Dedifferentiated amniotic fluid mesenchymal stem cell (primary cell): ENCODE measurements at regions not wholly inside any gene's neighbourhood (a gene's known extent, or its start where the extent isn't known, plus 50 kb on each side); places are given as distances from the start of the nearest gene placed in this dataset.

Experiments
- DNase-seq: peaks from one replicate; pipeline ENCODE4 v3.0.0-alpha.2; 2016; ENCODE audit errors: extremely low spot score

- no peak for DNase-seq
These were observed 59.4 kb upstream of the ASIC2 start for GRCh38 chr17:33352526-33352925.

- DNase-seq: no peak
These were observed 63.2 kb upstream of the ASIC2 start for GRCh38 chr17:33356266-33356665.

- no peak for DNase-seq
These were observed 70.4 kb upstream of the ASIC2 start for GRCh38 chr17:33363475-33363874.

- no peak for DNase-seq
These were observed 73.9 kb upstream of the ASIC2 start for GRCh38 chr17:33366960-33367359.

DNA sequence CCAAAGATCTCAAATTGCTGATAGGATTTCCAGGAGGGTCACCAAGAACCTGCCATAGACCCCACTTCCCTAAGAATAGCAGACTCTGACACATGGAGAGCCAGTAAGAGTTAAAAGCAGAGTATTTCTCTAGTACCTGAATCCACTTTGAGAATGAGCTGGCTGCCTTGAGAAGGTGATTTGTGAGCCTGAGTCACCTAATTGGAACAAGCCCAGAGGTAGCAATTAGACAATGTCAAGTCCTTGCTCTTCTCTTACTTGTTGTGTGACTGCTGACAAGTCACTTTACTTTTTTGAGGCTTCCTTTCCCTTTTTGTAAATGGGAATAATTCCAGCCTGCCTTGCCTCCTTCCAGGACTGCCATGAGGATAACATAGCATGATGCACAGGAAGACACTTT lies 76.1 kb upstream of the ASIC2 start:
- DNase-seq: no peak

DNA sequence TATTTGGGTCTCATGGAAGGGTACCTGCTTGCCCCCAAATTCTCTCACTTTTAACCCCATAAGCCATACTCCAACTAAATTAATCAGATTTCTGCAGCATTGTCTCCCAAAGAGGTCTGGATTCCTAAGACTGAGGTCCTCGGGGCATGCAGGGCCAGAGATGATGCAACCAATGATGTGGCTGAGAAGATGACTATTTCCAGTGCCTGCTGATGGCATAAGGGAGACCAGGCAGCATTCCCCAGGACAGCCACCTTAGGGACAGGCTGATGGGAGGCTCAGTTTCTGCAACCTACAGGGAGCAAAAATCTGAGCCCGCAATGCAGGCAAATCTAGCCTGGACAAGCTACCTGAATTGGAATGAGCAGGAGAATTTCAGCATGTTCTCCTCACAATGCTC lies 76.8 kb upstream of the ASIC2 start:
- DNase-seq: no peak

GRCh38 chr17:33370401-33370800 lies 77.3 kb upstream of the ASIC2 start:
- no peak for DNase-seq

GRCh38 chr17:33371377-33371776 lies 78.3 kb upstream of the ASIC2 start:
- no peak for DNase-seq

DNA sequence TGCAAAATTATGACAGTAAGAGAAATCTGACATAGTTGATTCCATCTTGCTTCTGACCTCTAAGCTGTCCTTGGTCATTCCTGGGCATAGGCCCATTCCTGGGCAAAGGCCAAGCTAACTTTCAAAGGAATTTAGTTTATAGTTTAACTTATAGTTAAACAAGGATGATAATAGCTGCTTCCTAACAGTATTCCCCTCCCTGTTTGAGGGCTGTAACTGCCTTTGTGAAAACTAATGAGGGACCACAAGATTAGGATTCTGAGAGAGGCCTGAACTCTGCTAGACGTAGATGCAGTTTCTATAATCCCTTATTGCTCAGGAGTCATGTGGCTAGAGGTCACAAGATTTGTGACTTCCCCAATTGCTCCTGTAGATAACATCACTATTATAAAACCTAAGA lies 80.2 kb upstream of the ASIC2 start:
- no peak for DNase-seq

- DNase-seq: no peak
These were observed 82.0 kb upstream of the ASIC2 start for GRCh38 chr17:33375103-33375502.

GRCh38 chr17:33375783-33376182 lies 82.7 kb upstream of the ASIC2 start:
- DNase-seq: no peak

DNA sequence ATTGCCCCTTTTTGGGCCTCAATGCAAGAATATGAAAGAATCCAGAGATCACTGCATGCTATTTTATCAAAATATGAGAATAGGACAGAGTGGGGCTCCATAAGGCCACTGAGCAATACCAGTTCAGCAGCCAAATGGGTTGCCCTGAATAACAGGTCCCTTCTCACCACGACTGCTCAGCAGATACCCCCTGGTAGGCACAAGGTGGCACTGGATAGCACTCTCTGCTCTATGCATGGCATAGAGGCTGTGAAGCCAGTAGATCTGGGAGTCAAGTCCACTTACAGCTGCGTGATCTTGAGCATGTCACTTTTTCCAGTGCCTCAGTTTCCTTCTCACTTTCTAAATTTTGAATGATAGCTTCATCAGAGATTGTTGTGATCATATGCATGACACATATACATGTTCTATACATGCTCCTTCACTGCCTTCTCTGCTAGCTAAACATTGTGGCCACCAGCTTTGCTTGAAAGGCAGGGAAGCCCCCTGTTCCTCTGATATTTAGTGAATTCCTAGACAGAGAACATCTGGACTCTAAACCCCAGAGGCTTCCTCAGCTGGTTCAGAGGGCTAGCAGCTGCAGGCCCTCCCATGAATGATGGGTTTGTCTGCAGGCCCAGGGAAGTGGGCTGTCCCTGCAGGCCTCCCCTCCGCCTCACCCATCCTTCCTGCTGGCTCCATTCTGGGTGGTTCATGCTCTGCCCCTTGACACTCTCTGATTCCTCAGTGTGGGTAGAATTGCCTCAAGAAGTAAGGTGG lies 84.9 kb upstream of the ASIC2 start:
- DNase-seq: no peak

- DNase-seq: no peak
These were observed 88.1 kb upstream of the ASIC2 start for GRCh38 chr17:33381201-33381600.

DNA sequence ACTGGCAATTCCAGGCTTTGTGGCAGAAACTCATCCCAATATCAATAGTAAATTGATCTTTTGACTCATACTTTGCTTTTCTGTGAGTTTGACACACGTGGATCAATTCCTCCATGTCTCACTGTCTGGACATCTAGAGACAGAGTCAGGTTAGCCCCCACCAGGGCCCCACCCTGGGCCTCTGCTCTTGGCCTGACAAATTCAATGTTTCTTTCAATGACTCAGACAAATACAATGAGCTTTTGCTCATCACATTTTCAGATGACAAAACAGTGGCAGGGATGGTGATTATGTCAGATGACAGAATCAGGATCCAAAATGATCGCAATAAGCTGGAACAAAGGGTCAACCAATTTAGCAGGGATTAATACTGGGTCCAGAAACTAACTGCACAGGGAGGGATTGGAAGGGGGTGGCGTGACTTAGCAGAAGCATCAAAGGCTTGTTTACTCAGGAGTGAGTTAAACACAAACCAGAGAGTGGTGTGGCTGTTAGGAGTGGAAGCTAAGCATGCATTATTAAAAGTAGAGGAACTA lies 90.5 kb upstream of the ASIC2 start:
- DNase-seq: no peak

DNA sequence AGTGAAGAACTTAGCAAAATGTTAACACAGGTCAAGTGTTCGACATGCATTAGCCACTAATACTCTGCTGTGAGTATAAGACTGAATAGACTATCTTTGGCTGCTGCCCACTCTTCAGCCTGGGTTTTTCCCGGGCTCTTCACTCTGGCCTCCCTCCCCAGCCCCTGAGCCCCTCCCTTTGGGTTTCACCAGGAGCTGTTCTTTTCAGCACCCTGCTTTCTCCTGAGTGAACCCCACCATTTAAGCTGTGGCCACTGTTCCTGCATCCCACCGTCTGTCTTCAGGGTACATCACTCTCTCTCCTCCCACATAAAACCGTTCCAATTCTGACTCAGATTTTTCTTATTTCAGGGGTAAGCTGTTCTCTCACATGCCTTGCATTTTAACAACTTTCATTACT lies 92.0 kb upstream of the ASIC2 start:
- no peak for DNase-seq

- no peak for DNase-seq
These were observed 92.6 kb upstream of the ASIC2 start for GRCh38 chr17:33385713-33386112.

DNA sequence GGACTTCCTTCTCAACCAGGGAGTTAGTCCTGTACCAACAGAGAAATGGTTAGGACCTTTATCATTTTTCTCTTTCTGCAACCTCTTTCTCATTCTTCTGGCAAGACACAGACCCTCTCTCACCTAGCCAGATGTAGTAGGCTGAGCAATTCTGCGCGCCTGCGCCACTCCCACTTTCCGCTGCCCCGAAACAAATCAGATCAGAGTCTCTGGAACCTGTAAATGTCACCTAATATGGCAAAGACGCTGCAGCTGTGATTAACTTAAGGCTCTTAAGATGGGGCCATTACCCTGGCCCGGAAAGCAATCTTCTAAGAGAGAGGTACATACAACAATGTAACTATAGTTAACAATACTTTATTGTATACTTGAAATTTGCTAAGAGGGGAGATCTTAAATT lies 94.3 kb upstream of the ASIC2 start:
- no peak for DNase-seq

DNA sequence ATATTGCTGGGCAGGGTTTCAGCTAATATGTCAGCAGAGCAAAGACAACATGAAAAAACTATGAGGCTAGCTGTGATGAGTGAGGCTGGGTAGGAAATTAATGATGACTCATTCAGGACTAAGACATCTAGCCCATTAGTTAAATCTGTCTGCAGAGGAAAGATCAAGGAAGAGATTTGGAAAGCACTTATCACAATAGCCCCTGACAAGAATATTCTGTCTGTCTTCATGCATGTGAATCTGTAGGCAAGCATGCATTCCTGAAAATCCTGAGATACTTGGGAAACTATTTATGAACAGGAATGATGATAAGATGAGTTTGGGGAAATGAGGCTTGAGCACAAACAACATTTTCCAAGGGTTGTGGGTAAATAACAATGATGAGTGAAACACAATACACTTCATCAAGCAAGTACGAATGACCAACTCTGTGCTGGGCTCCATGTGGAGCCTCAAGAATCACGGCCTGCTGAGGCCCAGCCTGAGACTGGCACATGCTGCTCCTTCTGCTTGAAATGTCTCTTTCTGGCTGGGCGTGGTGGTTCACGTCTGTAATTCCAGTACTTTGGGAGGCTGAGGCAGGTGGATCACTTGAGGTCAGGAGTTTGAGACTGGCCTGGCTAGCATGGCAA lies 96.5 kb upstream of the ASIC2 start:
- DNase-seq: no peak

DNA sequence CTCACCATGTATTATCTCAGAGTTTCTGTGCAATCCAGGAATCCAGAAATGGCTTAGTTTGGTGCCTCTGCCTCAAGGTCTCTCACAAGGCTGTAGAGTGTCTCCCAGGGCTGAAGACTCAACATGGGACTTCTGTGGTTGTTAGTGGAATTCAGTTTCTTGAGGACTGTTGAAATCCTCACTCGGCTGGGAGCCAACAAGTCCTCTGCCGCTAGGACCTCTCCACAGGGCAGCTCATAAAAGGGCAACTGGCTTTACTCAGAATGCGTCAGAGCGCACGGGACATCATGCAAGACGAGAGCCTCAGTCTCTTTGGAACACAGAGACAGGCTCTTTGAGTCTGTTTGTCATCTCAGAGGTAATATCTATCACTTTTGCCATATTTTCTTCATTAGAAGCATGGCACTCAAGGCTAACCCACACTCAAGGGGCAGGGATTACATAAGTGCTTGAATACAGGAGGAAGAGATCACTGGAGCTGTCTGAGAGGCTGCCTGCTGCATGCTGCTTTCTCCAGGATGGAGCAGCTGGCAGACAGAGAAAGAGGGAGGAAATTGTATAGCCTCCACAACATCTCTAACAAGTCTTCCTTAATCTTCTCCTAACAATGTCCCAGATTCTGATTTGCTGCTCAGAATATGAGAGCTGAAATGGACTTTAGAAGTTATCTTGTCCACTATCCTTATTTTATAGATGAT lies 97.5 kb upstream of the ASIC2 start:
- no peak for DNase-seq

- no peak for DNase-seq
These were observed 103.7 kb upstream of the ASIC2 start for GRCh38 chr17:33396818-33397217.

- no peak for DNase-seq
These were observed 105.3 kb upstream of the ASIC2 start for GRCh38 chr17:33398386-33398785.

- DNase-seq: no peak
These were observed 108.2 kb upstream of the ASIC2 start for GRCh38 chr17:33401249-33401648.

DNA sequence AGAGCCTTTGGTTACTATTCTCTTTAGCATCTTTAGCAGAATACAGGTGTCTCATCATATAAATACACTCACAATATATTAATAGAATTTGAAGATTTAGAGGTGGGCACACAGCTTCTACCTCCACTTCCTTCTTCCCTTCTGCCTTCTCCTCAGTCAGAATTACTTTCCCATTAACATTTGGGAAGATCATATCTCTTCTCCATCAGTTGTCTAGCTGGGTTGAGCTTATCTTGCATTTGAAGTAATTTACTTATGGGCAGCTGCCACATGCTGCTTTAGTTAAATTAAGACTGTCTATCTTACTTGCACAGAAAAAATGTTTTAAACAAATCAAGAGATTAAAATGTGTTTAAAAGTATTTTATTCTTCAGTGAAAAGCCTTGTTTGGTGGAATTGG lies 110.1 kb upstream of the ASIC2 start:
- DNase-seq: no peak
